ENCODE measurements at regions not wholly inside any gene's neighbourhood (a gene's known extent, or its start where the extent isn't known, plus 50 kb on each side); places are given as distances from the start of the nearest gene placed in this dataset.
A peak's percentile ranks its signal among the peaks of the same experiment; 100 is the strongest.

DNA sequence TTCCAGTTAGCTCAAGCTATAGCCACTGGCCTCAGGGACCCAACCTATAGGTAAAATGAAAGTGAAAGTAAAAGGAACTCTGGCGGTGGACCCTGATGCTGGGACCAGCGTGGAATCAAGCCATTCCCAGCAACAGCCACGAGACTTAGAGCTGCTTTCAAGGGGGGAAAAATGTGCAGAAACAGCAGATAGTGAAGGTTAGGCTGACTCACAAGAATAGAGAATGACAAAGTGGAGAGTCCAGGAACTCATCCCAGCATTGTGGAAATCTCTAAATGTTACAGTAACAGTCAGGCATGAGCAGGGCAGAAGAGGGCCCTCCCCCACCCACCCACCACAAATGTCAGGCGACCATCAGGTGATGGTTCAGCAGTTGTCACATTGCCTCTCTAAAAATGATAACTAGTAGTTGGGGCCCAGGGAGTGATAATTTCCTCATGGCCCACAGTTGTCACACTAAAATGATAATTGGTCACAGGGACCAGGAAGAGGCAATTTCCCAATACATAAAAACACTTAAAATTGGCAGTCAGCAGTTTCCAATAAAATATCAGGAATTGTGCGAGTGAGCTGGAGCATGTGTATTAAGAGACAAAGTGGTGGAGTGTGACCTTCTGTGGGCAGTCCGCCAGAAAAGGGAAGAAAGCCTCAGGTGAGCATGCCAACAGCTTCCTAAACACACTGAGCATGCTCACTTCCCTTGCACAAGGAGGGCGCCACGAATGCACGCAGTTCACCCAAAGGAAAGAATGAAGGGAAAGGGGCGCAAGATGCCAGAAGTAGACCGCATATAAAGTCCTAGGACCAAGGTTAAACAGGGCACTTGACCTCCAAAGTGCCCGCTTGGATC lies 129.8 kb upstream of the PPP1R3A start (continued):
- TF ChIP-seq, protein P1, sequence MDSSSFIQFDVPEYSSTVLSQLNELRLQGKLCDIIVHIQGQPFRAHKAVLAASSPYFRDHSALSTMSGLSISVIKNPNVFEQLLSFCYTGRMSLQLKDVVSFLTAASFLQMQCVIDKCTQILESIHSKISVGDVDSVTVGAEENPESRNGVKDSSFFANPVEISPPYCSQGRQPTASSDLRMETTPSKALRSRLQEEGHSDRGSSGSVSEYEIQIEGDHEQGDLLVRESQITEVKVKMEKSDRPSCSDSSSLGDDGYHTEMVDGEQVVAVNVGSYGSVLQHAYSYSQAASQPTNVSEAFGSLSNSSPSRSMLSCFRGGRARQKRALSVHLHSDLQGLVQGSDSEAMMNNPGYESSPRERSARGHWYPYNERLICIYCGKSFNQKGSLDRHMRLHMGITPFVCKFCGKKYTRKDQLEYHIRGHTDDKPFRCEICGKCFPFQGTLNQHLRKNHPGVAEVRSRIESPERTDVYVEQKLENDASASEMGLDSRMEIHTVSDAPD (CRISPR knock-in tag; IDR thresholded peaks at IDR 0.05), result no peak
- TF ChIP-seq ZNF350 (CRISPR knock-in tag; IDR thresholded peaks at IDR 0.05; ENCODE audit: borderline replicate concordance, low read depth) (no peak), ZNF720 (CRISPR knock-in tag; IDR thresholded peaks at IDR 0.05) (no peak), CCAR2 (optimal IDR thresholded peaks at IDR 0.05; ENCODE audit: low read depth, low read length) (no peak), ZNF792 (CRISPR knock-in tag; IDR thresholded peaks at IDR 0.05) (no peak), ZNF777 (CRISPR knock-in tag; IDR thresholded peaks at IDR 0.05) (no peak), IRF2 (CRISPR knock-in tag; IDR thresholded peaks at IDR 0.05) (peak; percentile 100), ZNF841 (CRISPR knock-in tag; IDR thresholded peaks at IDR 0.05; ENCODE audit: borderline replicate concordance) (no peak), ZNF549 (CRISPR knock-in tag; IDR thresholded peaks at IDR 0.05) (no peak), MED1 (CRISPR knock-in tag; IDR thresholded peaks at IDR 0.05) (no peak), PHF20 (CRISPR knock-in tag; IDR thresholded peaks at IDR 0.05) (no peak)
- TF ChIP-seq, protein P2, sequence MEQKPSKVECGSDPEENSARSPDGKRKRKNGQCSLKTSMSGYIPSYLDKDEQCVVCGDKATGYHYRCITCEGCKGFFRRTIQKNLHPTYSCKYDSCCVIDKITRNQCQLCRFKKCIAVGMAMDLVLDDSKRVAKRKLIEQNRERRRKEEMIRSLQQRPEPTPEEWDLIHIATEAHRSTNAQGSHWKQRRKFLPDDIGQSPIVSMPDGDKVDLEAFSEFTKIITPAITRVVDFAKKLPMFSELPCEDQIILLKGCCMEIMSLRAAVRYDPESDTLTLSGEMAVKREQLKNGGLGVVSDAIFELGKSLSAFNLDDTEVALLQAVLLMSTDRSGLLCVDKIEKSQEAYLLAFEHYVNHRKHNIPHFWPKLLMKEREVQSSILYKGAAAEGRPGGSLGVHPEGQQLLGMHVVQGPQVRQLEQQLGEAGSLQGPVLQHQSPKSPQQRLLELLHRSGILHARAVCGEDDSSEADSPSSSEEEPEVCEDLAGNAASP (CRISPR knock-in tag; IDR thresholded peaks at IDR 0.05; ENCODE audit: borderline replicate concordance), result no peak
- TF ChIP-seq, protein P3, sequence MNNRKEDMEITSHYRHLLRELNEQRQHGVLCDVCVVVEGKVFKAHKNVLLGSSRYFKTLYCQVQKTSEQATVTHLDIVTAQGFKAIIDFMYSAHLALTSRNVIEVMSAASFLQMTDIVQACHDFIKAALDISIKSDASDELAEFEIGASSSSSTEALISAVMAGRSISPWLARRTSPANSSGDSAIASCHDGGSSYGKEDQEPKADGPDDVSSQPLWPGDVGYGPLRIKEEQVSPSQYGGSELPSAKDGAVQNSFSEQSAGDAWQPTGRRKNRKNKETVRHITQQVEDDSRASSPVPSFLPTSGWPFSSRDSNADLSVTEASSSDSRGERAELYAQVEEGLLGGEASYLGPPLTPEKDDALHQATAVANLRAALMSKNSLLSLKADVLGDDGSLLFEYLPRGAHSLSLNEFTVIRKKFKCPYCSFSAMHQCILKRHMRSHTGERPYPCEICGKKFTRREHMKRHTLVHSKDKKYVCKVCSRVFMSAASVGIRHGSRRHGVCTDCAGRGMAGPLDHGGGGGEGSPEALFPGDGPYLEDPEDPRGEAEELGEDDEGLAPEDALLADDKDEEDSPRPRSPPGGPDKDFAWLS (CRISPR knock-in tag; IDR thresholded peaks at IDR 0.05; ENCODE audit: borderline replicate concordance), result no peak
- TF ChIP-seq, protein P4, sequence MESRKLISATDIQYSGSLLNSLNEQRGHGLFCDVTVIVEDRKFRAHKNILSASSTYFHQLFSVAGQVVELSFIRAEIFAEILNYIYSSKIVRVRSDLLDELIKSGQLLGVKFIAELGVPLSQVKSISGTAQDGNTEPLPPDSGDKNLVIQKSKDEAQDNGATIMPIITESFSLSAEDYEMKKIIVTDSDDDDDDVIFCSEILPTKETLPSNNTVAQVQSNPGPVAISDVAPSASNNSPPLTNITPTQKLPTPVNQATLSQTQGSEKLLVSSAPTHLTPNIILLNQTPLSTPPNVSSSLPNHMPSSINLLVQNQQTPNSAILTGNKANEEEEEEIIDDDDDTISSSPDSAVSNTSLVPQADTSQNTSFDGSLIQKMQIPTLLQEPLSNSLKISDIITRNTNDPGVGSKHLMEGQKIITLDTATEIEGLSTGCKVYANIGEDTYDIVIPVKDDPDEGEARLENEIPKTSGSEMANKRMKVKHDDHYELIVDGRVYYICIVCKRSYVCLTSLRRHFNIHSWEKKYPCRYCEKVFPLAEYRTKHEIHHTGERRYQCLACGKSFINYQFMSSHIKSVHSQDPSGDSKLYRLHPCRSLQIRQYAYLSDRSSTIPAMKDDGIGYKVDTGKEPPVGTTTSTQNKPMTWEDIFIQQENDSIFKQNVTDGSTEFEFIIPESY (CRISPR knock-in tag; IDR thresholded peaks at IDR 0.05), result 0 out of 2 replicates have a peak, but pooled peaks have one; percentile 13
